HG03103 (cell line): ENCODE measurements at regions not wholly inside any gene's neighbourhood (a gene's known extent, or its start where the extent isn't known, plus 50 kb on each side); places are given as distances from the start of the nearest gene placed in this dataset.

Source experiments
- ATAC-seq: cut with Tn5 transposase; IDR thresholded peaks from one replicate; pipeline ENCODE4 v1.9.1; 2021; ENCODE audit warnings: low read depth; ENCODE audit not compliant: unreplicated experiment

DNA sequence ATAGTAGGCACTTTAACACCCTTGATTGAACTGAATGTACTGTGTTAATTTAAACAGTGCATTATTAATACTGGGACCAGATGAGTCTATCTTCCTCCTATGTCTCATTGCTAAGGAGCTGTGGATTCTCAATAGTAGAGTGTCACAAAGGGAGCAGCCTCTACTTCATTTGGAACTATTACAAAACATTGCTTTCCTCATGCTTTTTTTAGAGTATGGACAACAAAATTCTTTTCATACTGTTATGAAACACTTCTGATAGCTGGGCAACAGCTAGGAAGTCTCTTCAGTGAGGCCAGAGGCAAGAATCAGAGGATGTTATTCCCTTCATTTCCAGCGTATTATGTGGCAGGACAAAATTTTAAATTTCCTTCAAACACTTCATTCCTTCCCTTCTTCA is 160.8 kb downstream of the FBXO8 start:
- no peak for ATAC-seq

DNA sequence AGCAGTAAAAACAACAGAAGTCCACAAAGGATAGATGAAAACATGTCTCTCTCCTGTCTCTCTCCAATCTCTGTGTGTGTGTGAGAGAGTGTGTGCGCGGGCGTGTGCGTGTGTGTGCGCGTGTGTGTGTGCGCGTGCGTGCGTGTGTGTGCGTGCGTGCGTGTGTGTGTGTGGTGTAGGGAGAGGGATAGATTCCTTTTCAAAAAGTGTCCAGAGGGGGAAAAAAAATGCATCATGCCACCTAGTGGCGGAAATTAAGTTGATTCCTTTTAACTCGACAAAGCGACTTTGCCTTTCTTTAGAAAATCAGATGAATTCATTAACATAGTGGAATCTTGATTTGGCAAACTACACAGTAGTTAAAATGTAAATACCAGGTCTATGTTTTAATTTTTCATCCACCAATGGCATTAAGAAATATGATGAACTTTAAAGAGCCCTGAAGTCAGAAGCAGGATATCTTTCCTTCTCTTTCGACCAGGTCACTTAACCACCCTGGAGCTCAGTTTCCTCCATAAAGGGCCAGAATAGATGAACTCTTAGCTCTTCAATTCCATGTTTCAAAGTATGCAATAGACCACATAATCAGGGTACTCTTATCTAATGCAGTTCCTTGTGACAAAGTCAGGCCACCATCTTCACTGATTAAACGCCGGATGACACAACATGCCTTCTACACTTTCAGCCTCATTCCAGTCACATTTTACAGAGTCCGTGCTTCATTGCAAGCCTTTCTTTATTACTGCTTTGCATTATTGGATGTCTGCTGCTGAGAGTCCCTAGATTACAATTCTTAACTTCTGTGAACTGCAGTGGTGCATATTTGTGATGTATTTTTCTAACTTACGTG is 162.8 kb downstream of the FBXO8 start:
- peak; percentile 60 for ATAC-seq

DNA sequence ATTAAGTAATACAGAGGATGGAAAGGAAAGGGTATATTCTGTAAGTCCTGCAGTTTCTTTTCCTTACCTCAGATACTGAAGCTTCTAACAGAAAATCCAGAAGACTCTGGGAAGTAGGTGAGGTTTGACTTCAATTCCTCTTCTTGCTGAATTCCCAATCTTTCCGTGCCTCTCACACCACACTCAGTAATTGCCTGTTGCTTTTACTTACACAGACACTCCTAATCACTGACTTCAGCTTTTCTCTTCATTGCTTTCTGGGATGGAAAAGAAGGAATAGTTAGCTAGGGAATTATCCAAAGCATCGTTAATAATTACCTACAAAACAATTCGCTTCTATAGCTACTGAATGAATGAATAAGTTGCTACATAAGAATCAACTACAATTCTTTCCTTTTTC is 163.6 kb downstream of the FBXO8 start:
- ATAC-seq = no peak

DNA sequence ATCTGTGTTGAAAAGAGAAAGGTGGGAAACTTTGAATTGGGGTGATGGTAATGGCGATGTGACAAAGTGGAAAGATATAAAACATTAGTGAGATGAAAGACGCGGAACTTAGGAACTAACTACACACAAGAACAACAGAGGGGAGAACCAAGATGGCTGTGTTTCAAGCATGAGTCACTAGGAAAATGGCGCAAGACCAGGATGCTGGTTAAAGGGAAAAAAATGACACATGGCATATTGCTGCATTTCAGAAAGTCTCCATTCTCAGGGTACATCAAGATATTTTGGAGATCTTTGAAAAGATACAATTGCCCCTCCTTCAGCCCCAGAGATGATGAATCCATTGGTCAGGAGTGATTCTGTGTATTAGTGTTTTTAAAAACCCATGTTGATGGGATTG is 164.4 kb downstream of the FBXO8 start:
- no peak for ATAC-seq

DNA sequence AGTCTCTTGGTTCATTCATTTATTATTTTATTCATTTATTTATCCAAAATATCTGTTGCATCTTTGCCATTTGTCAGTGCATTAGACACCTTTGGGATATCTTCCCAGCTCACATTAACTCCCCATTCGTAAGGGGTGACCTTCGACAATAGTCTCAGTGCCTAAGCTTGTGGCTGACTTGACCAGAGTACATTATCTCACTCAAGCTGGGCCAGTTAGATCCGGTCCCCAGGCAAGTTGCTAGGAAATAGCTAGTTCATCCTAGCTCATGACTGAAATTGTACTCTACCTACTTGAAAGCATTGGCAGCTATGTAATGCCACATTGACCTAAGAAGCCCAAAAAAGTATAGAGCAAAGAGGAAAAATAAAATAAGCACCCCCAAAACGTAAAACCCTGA is 165.3 kb downstream of the FBXO8 start:
- no peak for ATAC-seq

DNA sequence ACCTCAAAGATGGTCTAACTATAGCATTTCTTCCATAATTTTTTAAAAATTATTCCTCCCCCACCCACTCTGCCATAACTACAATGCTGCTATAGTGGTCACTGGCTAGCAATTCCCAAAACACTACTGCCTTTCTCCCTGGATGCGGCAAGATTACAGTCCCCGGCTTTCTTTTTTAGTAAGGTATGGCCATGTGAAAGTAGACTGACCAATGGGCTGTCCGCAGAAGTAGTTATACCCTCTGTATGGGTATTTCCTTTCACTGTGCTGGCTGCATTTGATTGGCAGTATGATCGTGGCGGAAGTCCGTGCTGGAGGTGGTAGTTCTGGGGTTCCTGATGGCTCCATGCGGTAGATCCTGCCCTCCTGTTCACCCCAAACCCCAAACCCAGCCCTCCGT is 166.0 kb downstream of the FBXO8 start:
- ATAC-seq = no peak

DNA sequence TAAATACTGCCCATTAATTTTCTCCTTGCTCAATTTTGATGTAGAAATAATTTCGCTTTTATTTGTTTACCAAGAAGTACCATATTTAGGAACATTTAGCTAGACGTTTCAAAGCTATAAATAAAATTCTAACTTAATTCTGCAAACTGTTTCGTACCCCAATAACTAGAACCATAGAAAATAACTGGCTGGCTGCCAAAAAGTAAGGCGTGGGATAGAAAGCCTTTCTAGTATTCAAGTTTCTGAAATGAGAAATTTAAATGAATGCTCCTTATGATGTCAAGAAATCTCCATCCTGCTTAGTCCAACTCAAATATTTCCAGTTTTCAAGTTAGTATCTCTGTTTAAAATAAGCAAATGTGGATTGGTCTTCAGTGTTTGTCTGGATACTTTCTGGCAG is 167.4 kb downstream of the FBXO8 start:
- ATAC-seq = no peak

DNA sequence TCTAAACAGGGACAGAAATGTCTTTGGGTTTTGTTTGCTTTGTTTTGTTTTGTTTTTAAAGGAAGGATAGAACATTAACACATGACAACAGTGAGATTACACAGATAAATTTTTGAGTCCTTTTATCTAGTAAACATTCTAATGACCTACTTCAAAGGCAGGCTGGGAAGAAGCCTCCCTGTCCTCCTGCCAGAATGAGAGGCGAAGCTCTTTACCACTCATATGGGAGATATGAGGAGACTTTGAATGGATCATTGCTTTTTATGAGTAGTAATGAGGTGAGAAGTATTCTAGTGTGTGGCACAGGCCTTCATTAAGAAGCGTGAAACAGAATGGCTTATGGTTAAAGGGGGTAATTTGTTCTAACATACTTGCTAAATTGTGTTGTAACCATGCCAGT is 172.0 kb downstream of the FBXO8 start:
- ATAC-seq = no peak

DNA sequence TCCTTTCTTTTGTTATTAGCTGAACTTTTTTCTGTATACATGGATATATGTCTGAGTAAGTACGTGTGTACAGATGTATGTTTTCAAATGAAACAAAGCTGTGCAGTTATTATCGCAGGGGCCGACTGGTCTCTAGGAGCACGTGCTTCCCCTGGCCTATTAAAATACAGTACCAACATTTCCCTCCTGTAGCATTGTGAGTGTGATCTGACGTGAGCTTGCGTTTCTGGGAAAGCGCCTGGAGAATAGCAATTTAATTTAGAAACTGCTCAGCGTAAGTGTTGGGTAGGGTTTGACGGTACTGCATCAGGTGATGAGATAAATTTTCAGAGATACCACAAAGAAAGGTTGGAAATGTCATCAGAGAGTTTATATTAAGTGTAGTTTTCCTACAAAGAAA is 173.3 kb downstream of the FBXO8 start:
- ATAC-seq = no peak

DNA sequence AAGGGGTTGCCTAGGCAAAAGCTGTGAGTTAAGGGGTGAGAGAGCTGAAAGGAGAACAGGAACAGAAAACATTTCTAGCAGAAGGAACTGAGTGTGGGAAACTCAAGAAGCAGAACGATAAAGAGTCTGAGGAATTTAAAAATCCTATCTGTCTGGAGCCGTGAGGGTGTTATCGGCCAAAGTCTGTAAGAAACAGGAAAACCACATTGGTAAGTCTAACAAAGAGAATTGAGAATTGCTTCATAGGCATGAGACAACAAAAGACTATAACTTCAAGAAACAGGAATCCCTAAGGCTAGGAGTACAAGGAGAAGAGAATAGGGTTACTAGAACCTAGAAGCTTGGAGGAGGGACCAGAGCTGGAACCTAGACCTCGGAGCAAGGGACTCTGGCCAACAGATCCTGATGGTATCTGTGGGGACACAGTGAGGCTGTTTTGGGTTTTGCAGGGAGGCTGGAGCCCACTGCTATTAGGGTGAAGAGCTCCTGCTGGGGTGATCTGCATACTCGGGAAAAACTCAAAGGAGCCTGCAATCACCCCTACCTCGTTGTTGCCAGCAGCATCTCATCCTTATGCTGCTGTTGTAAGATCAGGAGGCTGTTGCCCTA is 175.6 kb downstream of the FBXO8 start:
- no peak for ATAC-seq

DNA sequence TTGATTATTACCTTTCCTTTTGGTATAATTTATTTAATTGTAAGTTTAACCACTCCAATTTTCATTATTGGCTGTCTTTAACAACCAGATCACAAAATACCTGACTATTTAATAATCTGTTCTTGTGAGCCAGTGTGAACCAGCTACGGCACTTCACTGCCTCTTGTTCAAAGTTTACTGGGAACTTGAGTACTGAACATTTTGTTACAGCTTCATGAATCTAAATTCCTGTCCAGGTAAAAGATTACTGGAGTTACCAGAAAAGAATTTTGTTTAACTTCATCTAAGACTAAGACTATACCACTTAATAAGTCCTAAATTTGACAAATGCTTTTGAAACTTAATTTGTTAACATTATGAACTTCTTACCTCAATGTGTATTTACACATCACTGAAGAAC is 178.3 kb downstream of the FBXO8 start:
- ATAC-seq = no peak

DNA sequence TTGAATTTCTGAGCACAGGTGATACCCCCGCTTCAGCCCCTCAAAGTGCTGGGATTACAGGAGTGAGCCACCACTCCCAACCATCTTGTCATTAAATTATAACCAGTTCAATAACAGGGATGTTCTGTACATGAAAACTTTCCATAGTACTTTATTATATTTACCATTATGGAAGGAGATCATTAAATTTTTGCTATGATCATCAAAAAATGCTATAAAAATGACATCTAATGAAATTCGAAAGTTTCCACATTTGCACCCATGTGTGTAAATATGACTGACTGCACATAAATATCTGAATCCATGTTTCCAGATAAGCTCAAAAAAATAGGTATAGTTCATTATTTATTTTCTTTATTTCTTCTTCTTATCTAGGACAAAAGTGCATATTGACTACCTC is 182.6 kb downstream of the FBXO8 start:
- ATAC-seq = no peak

DNA sequence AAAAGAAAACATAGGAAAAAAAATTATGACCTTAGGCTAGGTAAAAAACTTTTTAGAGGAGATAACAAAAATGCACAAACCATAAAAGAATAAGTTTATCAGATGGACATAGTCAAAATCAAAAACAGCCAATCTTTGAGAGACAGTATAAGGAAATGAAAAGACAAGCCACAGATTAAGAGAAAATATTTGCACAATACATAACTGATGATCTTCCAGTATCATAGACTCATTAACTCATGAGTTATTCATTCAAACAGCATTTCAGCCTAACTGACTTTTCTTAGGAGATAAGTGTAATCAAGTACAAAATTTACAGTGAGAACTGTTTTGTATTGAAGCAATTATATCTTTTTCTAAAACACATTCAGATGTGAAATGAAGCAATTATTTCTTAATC is 183.8 kb downstream of the FBXO8 start:
- ATAC-seq = no peak

DNA sequence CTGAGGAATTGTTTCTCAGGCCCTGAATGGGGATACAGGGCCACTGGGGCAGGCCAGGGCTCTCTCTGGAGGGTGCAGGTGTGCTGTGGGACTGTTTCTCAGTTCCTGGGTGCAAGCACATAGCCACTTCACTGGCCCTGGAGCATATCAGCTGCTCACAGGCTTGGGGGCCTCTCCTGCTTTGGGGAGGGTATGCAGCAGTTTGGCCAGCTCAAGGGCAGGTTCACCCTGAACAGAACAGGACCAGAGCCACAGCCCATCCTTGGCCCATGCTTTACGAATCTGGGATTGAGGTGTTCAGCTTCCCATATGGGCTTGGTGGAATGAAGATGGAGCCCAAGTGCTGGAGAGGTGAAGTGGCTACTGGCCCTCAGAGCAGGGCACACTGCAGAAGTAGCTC is 186.5 kb downstream of the FBXO8 start:
- ATAC-seq = no peak

DNA sequence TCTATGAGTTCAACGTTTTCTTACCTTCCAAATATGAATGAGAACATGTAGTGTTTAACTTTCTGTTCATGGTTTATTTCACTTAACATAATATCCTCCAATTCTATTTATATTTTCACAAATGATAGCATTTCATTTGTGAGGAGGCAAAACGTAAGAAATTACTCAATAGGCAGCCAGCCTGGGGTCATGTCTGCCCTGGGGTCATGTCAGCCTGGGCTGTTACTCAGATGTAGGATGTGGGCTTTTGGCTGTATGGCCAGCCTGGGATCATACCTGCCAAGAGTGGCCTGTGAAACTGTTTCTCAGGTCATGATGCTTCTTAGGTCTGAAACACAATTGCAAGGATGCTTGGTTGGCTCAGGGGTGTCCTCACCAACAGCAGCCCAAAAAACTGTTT is 187.0 kb downstream of the FBXO8 start:
- no peak for ATAC-seq

DNA sequence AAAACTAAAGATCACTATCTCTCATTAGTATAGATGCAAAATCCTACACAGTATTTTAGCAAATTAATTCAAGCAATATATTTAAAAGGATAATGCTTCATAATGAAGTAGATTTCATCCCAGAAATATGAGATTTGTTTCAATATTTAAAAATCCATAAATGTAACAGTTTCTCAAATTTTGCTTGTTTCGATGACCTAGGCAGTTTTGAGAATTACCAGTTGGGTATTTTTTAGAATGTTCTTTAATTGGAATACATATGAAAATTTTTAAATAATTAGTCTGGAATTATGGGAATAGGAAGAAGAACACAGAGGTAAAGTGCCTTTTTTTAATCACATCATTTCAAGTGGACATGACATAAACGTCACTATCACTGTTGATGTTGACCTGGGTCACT is 192.3 kb downstream of the FBXO8 start:
- no peak for ATAC-seq

DNA sequence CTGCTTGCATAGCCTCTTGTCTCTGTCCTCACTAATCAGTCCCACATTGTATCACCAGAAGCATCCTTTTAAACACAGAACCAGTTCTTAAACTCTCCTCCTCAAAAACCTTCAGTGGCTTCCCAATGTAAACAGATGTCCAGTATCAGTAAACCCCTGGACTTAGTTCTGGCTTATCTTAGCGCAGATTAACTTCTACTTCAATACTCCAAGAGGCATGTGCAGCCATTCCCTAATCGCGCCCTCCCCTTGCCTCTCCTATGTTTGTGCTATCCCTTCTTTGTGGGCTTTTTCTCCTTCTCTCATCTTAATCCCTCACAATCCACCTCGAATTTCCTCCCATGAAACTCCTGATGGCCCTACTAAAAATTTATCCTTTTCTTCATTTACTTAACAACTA is 193.8 kb downstream of the FBXO8 start:
- no peak for ATAC-seq

DNA sequence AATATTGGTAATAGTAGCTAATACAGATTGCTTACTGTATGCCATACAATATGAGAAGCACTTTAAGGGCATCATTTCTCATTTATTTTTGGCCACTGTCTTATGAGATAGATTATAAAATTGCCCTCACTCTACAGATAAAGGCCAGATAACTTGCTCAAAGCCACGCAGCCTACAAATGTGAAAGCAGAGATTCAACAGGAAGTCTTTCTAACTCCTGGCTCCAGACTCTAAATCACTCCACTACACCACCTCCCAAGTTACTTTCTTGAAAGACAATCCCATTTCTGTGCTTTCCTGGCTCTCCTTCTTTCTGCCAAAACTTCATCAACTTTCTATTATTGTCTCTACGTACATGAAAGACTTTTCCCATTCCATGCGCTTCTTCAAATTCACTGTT is 194.7 kb downstream of the FBXO8 start:
- no peak for ATAC-seq

DNA sequence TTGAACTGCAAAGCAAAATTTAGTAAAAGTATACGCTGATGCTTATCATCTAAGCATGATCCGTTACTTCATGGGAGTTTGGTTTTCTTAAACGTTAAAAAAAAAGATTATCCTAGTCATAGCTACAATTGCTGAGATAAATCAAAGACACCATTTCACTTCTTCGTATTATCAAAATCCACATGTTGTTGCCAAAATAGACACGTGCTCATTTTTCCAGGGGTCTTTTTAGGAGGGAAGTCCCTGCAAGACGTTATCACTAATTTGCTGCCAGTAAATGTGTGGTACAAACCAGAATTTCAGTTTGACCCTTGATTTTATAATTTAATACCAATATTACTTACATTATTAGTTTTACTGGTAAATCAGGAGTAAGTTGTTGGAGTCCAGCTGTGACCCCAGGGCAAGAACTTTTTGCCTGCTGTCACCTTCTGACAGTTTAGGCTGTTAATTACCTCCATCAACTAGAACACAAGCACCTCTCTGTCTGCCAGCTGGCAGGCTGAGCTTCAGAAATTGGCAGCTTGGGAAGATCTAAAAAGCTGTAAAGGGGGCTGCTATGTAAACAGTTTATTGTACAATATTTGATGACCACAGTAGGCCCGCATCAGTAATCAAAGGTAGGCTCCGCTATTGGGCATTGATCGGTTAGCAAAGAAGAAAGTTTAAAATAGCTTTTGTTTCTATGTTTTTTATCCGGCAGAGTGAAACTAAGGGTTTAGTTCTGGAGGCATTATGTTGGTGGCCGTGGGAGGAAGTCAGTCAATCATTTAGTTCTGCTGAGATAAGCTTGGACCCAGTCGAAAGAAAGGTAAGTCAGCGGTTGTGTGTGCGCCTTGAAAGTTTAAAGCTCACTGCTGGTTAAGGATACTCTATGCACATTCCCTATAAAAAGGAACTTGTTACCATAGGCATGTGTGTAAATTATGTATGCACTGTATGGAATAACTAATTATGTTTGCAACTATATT is 196.4 kb downstream of the FBXO8 start:
- no peak for ATAC-seq

DNA sequence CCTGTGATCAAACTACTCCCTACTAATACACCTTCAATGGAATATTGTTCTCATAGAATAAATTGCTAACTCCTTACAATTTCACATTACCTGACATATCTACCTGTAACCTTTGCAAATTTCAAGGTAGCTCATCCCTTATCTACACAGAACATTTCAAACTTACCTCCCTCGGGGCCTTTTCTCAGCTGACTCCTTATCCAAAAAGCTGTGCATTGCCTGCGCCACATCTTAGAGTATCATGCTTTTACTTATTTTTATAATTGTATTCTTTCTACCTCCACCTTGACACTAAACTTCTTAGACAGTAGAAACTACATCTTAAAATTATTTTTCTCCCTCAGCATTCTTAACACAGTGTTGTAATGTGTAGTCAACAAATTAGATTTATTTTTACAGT is 198.5 kb downstream of the FBXO8 start:
- no peak for ATAC-seq

DNA sequence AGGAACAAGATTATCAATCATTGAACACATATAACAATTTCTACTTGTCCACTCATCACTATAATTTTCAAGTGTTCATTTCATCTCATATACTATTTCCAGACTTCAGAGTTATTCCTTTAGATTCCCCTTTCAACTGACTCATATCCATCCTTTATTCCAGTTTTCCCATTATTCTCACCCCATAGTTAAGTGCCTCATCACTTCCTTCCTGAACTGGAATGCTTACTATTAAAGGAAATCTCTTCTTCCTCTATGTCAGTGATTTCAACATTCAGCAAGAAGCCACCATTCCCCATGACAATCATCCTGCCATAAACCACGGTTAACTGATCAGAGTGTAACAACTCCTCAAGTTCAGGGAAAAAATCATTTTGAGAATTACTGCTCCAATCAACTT is 198.9 kb downstream of the FBXO8 start:
- no peak for ATAC-seq
